K562 (cell line): ENCODE measurements at regions not wholly inside any gene's neighbourhood (a gene's known extent, or its start where the extent isn't known, plus 50 kb on each side); places are given as distances from the start of the nearest gene placed in this dataset.

ENCODE experiments used
- BRCA1 ChIP-seq, 2 experiments: fragments of 450-650 bp in 1 of 2; sonication (generic) in 1 of 2; formaldehyde crosslinking in 1 of 2; IDR thresholded peaks; 2 replicates each; pipeline versions ENCODE4 v1.5.0 to v1.6.1; 2017 to 2020; ENCODE audit warnings: mild to moderate bottlenecking in 1 of 2, missing genetic modification reagents in 1 of 2
- GATA2 ChIP-seq: sonication (generic); formaldehyde crosslinking; IDR thresholded peaks from 2 replicates; pipeline ENCODE4 v1.4.0; 2020; ENCODE audit warnings: mild to moderate bottlenecking, missing genetic modification reagents
- JUNB ChIP-seq: fragments of 450-650 bp; formaldehyde crosslinking; conservative IDR thresholded peaks from 2 replicates; pipeline ENCODE4 v1.4.0; 2020; ENCODE audit warnings: mild to moderate bottlenecking
- MAFK ChIP-seq: IDR thresholded peaks from 2 replicates; pipeline ENCODE4 v1.6.1; 2011; ENCODE audit warnings: low read length, improper control_type of control experiment
- MXI1 ChIP-seq: IDR thresholded peaks from 2 replicates; pipeline ENCODE4 v1.6.1; 2011; ENCODE audit warnings: low read depth, mild to moderate bottlenecking, improper control_type of control experiment, low read length
- NR3C1 ChIP-seq: sonication (generic); formaldehyde crosslinking; IDR thresholded peaks from 2 replicates; pipeline ENCODE4 v1.8.1; 2022; ENCODE audit warnings: missing genetic modification reagents
- POLR2AphosphoS5 ChIP-seq: IDR thresholded peaks from 2 replicates; pipeline ENCODE4 v1.6.1; 2011; ENCODE audit warnings: mild to moderate bottlenecking, low read depth, low read length, moderate library complexity; ENCODE audit not compliant: control insufficient read depth, insufficient read depth
- SMARCC2 ChIP-seq: fragments of 450-650 bp; IDR thresholded peaks from 2 replicates; pipeline ENCODE4 v1.6.1; 2017; ENCODE audit warnings: antibody characterized with exemption, moderate library complexity, mild to moderate bottlenecking, low read depth
- ZNF551 ChIP-seq: fragments of 250-450 bp; sonication (Bioruptor Pico); IDR thresholded peaks from 2 replicates; pipeline ENCODE4 v1.5.0; 2021; ENCODE audit warnings: mild to moderate bottlenecking, moderate library complexity
- ZNF830 ChIP-seq: fragments of 250-450 bp; sonication (Bioruptor Pico); IDR thresholded peaks from 2 replicates; pipeline ENCODE4 v1.5.0; 2021; ENCODE audit warnings: mild to moderate bottlenecking
- TF ChIP-seq, protein P1 (sequence below): IDR thresholded peaks from 3 replicates; pipeline ENCODE4 v1.6.1; 2011; ENCODE audit warnings: borderline replicate concordance, mild to moderate bottlenecking, moderate library complexity; ENCODE audit not compliant: insufficient read length; ENCODE audit errors: extremely low read depth
- TF ChIP-seq, protein P2 (sequence below): sonication (generic); formaldehyde crosslinking; IDR thresholded peaks from 2 replicates; pipeline ENCODE4 v1.9.0; 2022; ENCODE audit warnings: mild to moderate bottlenecking, missing genetic modification reagents
- TF ChIP-seq, protein P3 (sequence below): sonication (generic); formaldehyde crosslinking; IDR thresholded peaks from 2 replicates; pipeline ENCODE4 v1.5.0; 2020; ENCODE audit warnings: missing genetic modification reagents

DNA sequence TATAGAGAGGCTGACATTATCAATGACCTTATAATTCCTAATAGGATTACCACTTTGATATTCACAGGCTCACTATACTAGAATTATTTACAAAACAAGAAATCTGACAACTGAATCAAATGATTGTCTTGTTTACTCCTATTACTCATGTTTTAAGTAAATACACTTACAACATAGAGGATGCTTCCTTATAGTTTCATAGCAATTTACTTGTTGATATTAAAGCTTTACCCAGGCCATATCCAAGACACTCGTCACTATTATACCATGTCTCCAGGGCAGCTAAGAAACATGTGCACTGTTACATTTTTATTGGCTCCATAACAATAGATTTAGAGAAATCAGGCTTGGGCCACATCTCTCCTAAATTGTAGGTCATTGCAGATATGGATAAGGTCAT is 276.9 kb downstream of the HGF start:
- TF ChIP-seq JUNB (CRISPR knock-in tag) (no peak), NR3C1 (CRISPR knock-in tag) (no peak), GATA2 (no peak), ZNF551 (CRISPR knock-in tag) (no peak), BRCA1 (IDR thresholded peaks at IDR 0.05) (no peak), BRCA1 (CRISPR knock-in tag; IDR thresholded peaks at IDR 0.05) (no peak), MAFK (no peak), SMARCC2 (no peak), MXI1 (no peak), ZNF830 (no peak), POLR2AphosphoS5 (no peak)
- TF ChIP-seq, protein P1, sequence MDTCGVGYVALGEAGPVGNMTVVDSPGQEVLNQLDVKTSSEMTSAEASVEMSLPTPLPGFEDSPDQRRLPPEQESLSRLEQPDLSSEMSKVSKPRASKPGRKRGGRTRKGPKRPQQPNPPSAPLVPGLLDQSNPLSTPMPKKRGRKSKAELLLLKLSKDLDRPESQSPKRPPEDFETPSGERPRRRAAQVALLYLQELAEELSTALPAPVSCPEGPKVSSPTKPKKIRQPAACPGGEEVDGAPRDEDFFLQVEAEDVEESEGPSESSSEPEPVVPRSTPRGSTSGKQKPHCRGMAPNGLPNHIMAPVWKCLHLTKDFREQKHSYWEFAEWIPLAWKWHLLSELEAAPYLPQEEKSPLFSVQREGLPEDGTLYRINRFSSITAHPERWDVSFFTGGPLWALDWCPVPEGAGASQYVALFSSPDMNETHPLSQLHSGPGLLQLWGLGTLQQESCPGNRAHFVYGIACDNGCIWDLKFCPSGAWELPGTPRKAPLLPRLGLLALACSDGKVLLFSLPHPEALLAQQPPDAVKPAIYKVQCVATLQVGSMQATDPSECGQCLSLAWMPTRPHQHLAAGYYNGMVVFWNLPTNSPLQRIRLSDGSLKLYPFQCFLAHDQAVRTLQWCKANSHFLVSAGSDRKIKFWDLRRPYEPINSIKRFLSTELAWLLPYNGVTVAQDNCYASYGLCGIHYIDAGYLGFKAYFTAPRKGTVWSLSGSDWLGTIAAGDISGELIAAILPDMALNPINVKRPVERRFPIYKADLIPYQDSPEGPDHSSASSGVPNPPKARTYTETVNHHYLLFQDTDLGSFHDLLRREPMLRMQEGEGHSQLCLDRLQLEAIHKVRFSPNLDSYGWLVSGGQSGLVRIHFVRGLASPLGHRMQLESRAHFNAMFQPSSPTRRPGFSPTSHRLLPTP = no peak
- TF ChIP-seq, protein P2, sequence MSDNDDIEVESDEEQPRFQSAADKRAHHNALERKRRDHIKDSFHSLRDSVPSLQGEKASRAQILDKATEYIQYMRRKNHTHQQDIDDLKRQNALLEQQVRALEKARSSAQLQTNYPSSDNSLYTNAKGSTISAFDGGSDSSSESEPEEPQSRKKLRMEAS (CRISPR knock-in tag) = no peak
- TF ChIP-seq, protein P3, sequence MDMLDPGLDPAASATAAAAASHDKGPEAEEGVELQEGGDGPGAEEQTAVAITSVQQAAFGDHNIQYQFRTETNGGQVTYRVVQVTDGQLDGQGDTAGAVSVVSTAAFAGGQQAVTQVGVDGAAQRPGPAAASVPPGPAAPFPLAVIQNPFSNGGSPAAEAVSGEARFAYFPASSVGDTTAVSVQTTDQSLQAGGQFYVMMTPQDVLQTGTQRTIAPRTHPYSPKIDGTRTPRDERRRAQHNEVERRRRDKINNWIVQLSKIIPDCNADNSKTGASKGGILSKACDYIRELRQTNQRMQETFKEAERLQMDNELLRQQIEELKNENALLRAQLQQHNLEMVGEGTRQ = no peak
